OCI-LY7 (cell line): ENCODE measurements at regions not wholly inside any gene's neighbourhood (a gene's known extent, or its start where the extent isn't known, plus 50 kb on each side); places are given as distances from the start of the nearest gene placed in this dataset.

Source experiments
- BruUV-seq: library from RNA; stranded (reverse); fragments of 400-500 nt; replicated peaks from 2 replicates; lab custom pipeline; 2021; lab: Mats Ljungman, UMichigan
- CTCF ChIA-PET: fragments of 300-600 bp; sonication (Branson Sonifier 250); formaldehyde crosslinking; loops from one replicate; lab custom pipeline; 2022; ENCODE audit warnings: antibody characterized with exemption; ENCODE audit not compliant: unreplicated experiment; lab: Charles Lee
- POLR2A ChIA-PET: fragments of 300-600 bp; sonication (Branson Sonifier 250); formaldehyde crosslinking; loops from one replicate; lab custom pipeline; 2022; ENCODE audit warnings: antibody characterized with exemption; lab: Charles Lee
- DNase-seq: peaks from one replicate; pipeline ENCODE4 v3.0.0-alpha.2; 2015; ENCODE audit warnings: low spot score
- H2AFZ ChIP-seq: fragments of 200-600 bp; sonication (generic), shearing (Covaris generic); 2 replicates; pipeline ENCODE4 v1.6.1; 2014; ENCODE audit warnings: mild to moderate bottlenecking, antibody characterized with exemption, low read length, moderate library complexity
- H3K27ac ChIP-seq: fragments of 200-600 bp; sonication (generic); 2 replicates; pipeline ENCODE4 v1.5.1; 2014; ENCODE audit warnings: mixed run types, low read depth, mild to moderate bottlenecking, moderate library complexity, low read length, inconsistent platforms; ENCODE audit not compliant: poor library complexity, severe bottlenecking
- H3K36me3 ChIP-seq: fragments of 200-600 bp; sonication (generic); 2 replicates; pipeline ENCODE4 v1.6.1; 2014; ENCODE audit warnings: mild to moderate bottlenecking, antibody characterized with exemption, low read length, moderate library complexity, mixed read lengths; ENCODE audit not compliant: insufficient read depth
- H3K4me1 ChIP-seq: fragments of 200-600 bp; sonication (generic); 2 replicates; pipeline ENCODE4 v1.5.1; 2014; ENCODE audit warnings: mild to moderate bottlenecking, low read length; ENCODE audit not compliant: insufficient read depth, poor library complexity, severe bottlenecking
- H3K4me2 ChIP-seq: fragments of 200-600 bp; sonication (generic); 2 replicates; pipeline ENCODE4 v1.6.1; 2014; ENCODE audit warnings: mild to moderate bottlenecking, low read length
- H3K4me3 ChIP-seq: fragments of 200-600 bp; sonication (generic); 2 replicates; pipeline ENCODE4 v1.5.1; 2014; ENCODE audit warnings: mild to moderate bottlenecking, low read depth, low read length; ENCODE audit not compliant: poor library complexity, severe bottlenecking
- H3K79me2 ChIP-seq: fragments of 200-600 bp; sonication (generic); 2 replicates; pipeline ENCODE4 v1.6.1; 2016; ENCODE audit warnings: low read depth, mild to moderate bottlenecking, low read length, moderate library complexity, mixed read lengths; ENCODE audit not compliant: insufficient read depth
- H3K9me2 ChIP-seq: fragments of 200-600 bp; sonication (generic); 2 replicates; pipeline ENCODE4 v1.6.1; 2016; ENCODE audit warnings: mild to moderate bottlenecking, low read length, mixed read lengths; ENCODE audit not compliant: insufficient read depth
- H3K9me3 ChIP-seq: fragments of 200-600 bp; sonication (generic); 2 replicates; pipeline ENCODE4 v1.6.1; 2014; ENCODE audit warnings: mild to moderate bottlenecking, mixed run types, low read length, mixed read lengths
- H4K20me1 ChIP-seq: fragments of 200-600 bp; sonication (generic); 2 replicates; pipeline ENCODE4 v1.6.1; 2014; ENCODE audit warnings: mild to moderate bottlenecking, antibody characterized with exemption, low read length, moderate library complexity, mixed read lengths; ENCODE audit not compliant: insufficient read depth
- CTCF ChIP-seq: fragments of 200-600 bp; sonication (generic); conservative IDR thresholded peaks from 2 replicates; pipeline ENCODE4 v1.5.1; 2014; ENCODE audit warnings: mild to moderate bottlenecking, antibody characterized with exemption, low read length, moderate library complexity, mixed read lengths
- EZH2phosphoT487 ChIP-seq: fragments of 200-600 bp; sonication (generic); IDR thresholded peaks from 2 replicates; pipeline ENCODE4 v1.6.1; 2018; ENCODE audit warnings: low read depth, borderline replicate concordance, mild to moderate bottlenecking, mixed run types, antibody characterized with exemption, low read length, moderate library complexity, mixed read lengths
- intact Hi-C: fragments of 100-400 bp; cut with micrococcal nuclease; formaldehyde crosslinking; loops from one replicate; pipeline ENCODE4 v1.10.0; 2022; ENCODE audit not compliant: unreplicated experiment

- no peaks in the 10 kb centered on the region for H3K36me3 ChIP-seq
- H3K9me3 ChIP-seq = no peaks in the 10 kb centered on the region
- H3K4me3 ChIP-seq = no peak overlapping the region
- no peak for TF ChIP-seq EZH2phosphoT487
- no peak for TF ChIP-seq CTCF
- no peak overlapping the region for H3K27ac ChIP-seq
- H3K79me2 ChIP-seq = no peaks in the 10 kb centered on the region
- CTCF ChIA-PET = no interaction called here
- POLR2A ChIA-PET = no interaction called here
- BruUV-seq = no TSS peak
- intact Hi-C loops = no loop called here
- no peak overlapping the region for H3K4me2 ChIP-seq
- H4K20me1 ChIP-seq = no peaks in the 10 kb centered on the region
- H3K9me2 ChIP-seq = no peaks in the 10 kb centered on the region
- no peaks in the 10 kb centered on the region for H3K4me1 ChIP-seq
- no peak for DNase-seq
- H2AFZ ChIP-seq = no peak overlapping the region
Observed at GRCh38 chr5:77558266-77558665, 66.2 kb upstream of the WDR41 start.

DNA sequence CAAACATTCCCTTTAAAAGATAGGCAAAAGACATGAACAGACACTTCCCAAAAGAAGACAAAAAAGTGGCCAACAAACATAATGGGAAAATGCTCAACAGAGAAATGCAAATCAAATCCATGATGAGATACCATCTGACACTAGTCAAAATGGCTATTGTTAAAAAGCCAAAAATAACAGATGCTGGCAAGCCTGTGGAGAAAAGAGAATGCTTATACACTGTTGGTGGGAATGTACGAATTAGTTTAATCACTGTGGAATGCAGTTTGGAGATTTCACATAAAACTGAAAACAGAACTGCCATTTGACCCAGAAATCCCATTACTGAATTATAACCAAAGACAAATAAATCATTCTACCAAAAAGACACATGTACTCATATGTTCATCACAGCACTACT lies 58.3 kb upstream of the WDR41 start:
- H3K4me2 ChIP-seq = no peak overlapping the region
- no peaks in the 10 kb centered on the region for H3K36me3 ChIP-seq
- H3K9me3 ChIP-seq = no peaks in the 10 kb centered on the region
- H3K27ac ChIP-seq = no peak overlapping the region
- no peaks in the 10 kb centered on the region for H4K20me1 ChIP-seq
- H3K79me2 ChIP-seq = no peaks in the 10 kb centered on the region
- no peak for DNase-seq
- BruUV-seq = no TSS peak
- intact Hi-C loops = no loop called here
- H3K4me3 ChIP-seq = no peak overlapping the region
- ChIA-PET CTCF (no interaction called here), POLR2A (no interaction called here)
- H3K4me1 ChIP-seq = no peaks in the 10 kb centered on the region
- TF ChIP-seq EZH2phosphoT487 = no peak
- TF ChIP-seq CTCF = no peak
- no peaks in the 10 kb centered on the region for H3K9me2 ChIP-seq
- no peak overlapping the region for H2AFZ ChIP-seq

GRCh38 chr5:77545285-77545684 lies 53.2 kb upstream of the WDR41 start:
- CTCF ChIA-PET = no interaction called here

More at GRCh38 chr5:77545285-77545684, 53.2 kb upstream of the WDR41 start:
- no peaks in the 10 kb centered on the region for H3K4me1 ChIP-seq
- H4K20me1 ChIP-seq = no peaks in the 10 kb centered on the region
- H3K9me3 ChIP-seq = no peaks in the 10 kb centered on the region
- no peaks in the 10 kb centered on the region for H3K9me2 ChIP-seq
- DNase-seq = no peak
- intact Hi-C loops = no loop called here
- no TSS peak for BruUV-seq
- H3K4me2 ChIP-seq = no peak overlapping the region
- H3K4me3 ChIP-seq = no peak overlapping the region
- POLR2A ChIA-PET = no interaction called here
- no peaks in the 10 kb centered on the region for H3K79me2 ChIP-seq
- no peak overlapping the region for H2AFZ ChIP-seq
- H3K27ac ChIP-seq = no peak overlapping the region
- no peaks in the 10 kb centered on the region for H3K36me3 ChIP-seq
- TF ChIP-seq EZH2phosphoT487 (no peak), CTCF (no peak)
